ENCODE measurements at regions not wholly inside any gene's neighbourhood (a gene's known extent, or its start where the extent isn't known, plus 50 kb on each side); places are given as distances from the start of the nearest gene placed in this dataset.

DNA sequence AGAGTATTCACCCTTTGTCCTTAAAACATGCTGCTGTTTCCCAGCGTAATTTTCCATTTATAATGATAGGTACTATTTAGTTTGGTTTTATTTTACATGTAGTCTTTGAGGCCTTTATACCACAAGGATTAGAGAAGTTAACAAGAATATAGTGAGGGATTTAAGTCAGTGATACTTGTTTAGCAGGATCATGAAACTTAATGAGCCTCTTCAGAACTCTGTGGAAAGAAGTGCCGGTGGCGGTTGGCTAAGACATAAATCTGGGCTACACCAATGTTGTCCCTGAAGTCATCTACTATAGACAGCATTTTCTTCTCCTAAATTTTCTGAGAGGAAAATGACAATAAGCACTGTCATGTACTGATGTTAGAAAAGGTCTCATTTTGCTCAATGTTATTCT is 1226.0 kb upstream of the SEL1L start:
- FAIRE-seq (no peak), DNase-seq (ENCODE audit: low read depth, low spot score) (no peak)
- intact Hi-C loops (cut with micrococcal nuclease) (no loop called here), dilution Hi-C loops (cut with MboI; ENCODE audit: extremely low pct_ligation_motif_present, low sequenced_read_pairs) (no loop called here)
- no peak overlapping the region for H3K4me3 ChIP-seq (replicated peaks in 1 of 3; ENCODE audit: insufficient read depth in 1 of 3, low read depth in 1 of 3, low read length in 3 of 3)
- H3K4me2 ChIP-seq (ENCODE audit: insufficient read depth, low read length): no peak overlapping the region
- no peaks in the 10 kb centered on the region for H3K27me3 ChIP-seq (ENCODE audit: control insufficient read depth in 2 of 2, insufficient read depth in 2 of 2, low read length in 2 of 2)
- H2AFZ ChIP-seq (ENCODE audit: low read depth, low read length): no peak overlapping the region
- no peaks in the 10 kb centered on the region for H3K36me3 ChIP-seq (ENCODE audit: control insufficient read depth in 2 of 2, extremely low read depth in 1 of 2, insufficient read depth in 2 of 2, low read length in 2 of 2)
- H3K79me2 ChIP-seq (ENCODE audit: control insufficient read depth, insufficient read depth, low read length): no peaks in the 10 kb centered on the region
- no peak overlapping the region for H3K27ac ChIP-seq (ENCODE audit: insufficient read depth, low read depth, low read length)
- TF ChIP-seq, protein P1, sequence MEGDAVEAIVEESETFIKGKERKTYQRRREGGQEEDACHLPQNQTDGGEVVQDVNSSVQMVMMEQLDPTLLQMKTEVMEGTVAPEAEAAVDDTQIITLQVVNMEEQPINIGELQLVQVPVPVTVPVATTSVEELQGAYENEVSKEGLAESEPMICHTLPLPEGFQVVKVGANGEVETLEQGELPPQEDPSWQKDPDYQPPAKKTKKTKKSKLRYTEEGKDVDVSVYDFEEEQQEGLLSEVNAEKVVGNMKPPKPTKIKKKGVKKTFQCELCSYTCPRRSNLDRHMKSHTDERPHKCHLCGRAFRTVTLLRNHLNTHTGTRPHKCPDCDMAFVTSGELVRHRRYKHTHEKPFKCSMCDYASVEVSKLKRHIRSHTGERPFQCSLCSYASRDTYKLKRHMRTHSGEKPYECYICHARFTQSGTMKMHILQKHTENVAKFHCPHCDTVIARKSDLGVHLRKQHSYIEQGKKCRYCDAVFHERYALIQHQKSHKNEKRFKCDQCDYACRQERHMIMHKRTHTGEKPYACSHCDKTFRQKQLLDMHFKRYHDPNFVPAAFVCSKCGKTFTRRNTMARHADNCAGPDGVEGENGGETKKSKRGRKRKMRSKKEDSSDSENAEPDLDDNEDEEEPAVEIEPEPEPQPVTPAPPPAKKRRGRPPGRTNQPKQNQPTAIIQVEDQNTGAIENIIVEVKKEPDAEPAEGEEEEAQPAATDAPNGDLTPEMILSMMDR (IDR thresholded peaks at IDR 0.05; ENCODE audit: extremely low read depth in 1 of 2, insufficient read depth in 1 of 2, low read depth in 1 of 2, low read length in 2 of 2): no peak
- TF ChIP-seq MYC (IDR thresholded peaks at IDR 0.05; ENCODE audit: low read depth, low read length) (no peak), EZH2 (IDR thresholded peaks at IDR 0.05; ENCODE audit: borderline replicate concordance, low read depth, low read length, severe bottlenecking) (no peak), FOS (IDR thresholded peaks at IDR 0.05; ENCODE audit: borderline replicate concordance, insufficient read depth, low read length) (no peak), POLR2AphosphoS5 (IDR thresholded peaks at IDR 0.05; ENCODE audit: insufficient read depth, low read depth, low read length) (no peak), GATA2 (IDR thresholded peaks at IDR 0.05; ENCODE audit: insufficient read depth, insufficient read length, low read depth, low read length) (no peak)
- no TSS peak for BruUV-seq (replicated peaks)
- POLR2A ChIA-PET: no interaction called here
- H3K4me1 ChIP-seq (ENCODE audit: control insufficient read depth, extremely low read depth, insufficient read depth, low read length): no peaks in the 10 kb centered on the region
- no peaks in the 10 kb centered on the region for H3K9me1 ChIP-seq (replicated peaks; ENCODE audit: control insufficient read depth, extremely low read depth, insufficient read depth, low read length)
- peaks cover 3% of the 10 kb centered on the region for H3K9me3 ChIP-seq (replicated peaks; ENCODE audit: control insufficient read depth, insufficient read depth, low read length)
- H3K9ac ChIP-seq (replicated peaks; ENCODE audit: extremely low read depth, insufficient read depth, low read length): no peak overlapping the region
- CTCF ChIA-PET: no interaction called here
- no peaks in the 10 kb centered on the region for H4K20me1 ChIP-seq (replicated peaks; ENCODE audit: control insufficient read depth, extremely low read depth, insufficient read depth, low read length)

DNA sequence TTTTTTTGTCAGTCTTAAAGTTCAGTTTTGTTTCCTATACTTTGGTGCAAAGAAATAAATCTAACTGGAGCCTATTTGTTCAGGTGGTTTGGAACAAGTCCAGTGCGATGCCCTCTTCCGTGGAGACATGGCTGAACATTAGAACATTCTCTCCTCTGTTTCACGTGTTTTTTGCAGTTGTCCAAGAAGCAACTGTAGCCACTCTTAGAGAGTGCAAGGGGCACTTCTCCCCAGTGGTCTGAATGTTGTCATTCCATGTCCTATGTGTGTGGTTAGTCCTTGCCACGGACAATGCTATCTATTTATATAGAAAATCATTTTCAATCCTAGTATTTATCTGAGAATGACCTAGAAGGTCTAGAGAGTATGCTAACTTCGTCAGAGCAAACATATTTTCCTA is 1232.5 kb upstream of the SEL1L start:
- Histone ChIP-seq H3K4me3 (replicated peaks in 1 of 3; ENCODE audit: insufficient read depth in 1 of 3, low read depth in 1 of 3, low read length in 3 of 3) (no peak overlapping the region), H3K4me1 (ENCODE audit: control insufficient read depth, extremely low read depth, insufficient read depth, low read length) (no peaks in the 10 kb centered on the region), H3K9me1 (replicated peaks; ENCODE audit: control insufficient read depth, extremely low read depth, insufficient read depth, low read length) (no peaks in the 10 kb centered on the region), H3K27ac (ENCODE audit: insufficient read depth, low read depth, low read length) (no peak overlapping the region), H3K9me3 (replicated peaks; ENCODE audit: control insufficient read depth, insufficient read depth, low read length) (peaks cover 3% of the 10 kb centered on the region), H3K9ac (replicated peaks; ENCODE audit: extremely low read depth, insufficient read depth, low read length) (no peak overlapping the region), H3K36me3 (ENCODE audit: control insufficient read depth in 2 of 2, extremely low read depth in 1 of 2, insufficient read depth in 2 of 2, low read length in 2 of 2) (no peaks in the 10 kb centered on the region), H3K27me3 (ENCODE audit: control insufficient read depth in 2 of 2, insufficient read depth in 2 of 2, low read length in 2 of 2) (no peaks in the 10 kb centered on the region), H3K4me2 (ENCODE audit: insufficient read depth, low read length) (no peak overlapping the region), H2AFZ (ENCODE audit: low read depth, low read length) (no peak overlapping the region), H3K79me2 (ENCODE audit: control insufficient read depth, insufficient read depth, low read length) (no peaks in the 10 kb centered on the region), H4K20me1 (replicated peaks; ENCODE audit: control insufficient read depth, extremely low read depth, insufficient read depth, low read length) (no peaks in the 10 kb centered on the region)
- DNase-seq (ENCODE audit: low read depth, low spot score): no peak
- BruUV-seq (replicated peaks): no TSS peak
- FAIRE-seq: no peak
- POLR2A ChIA-PET: no interaction called here
- intact Hi-C loops (cut with micrococcal nuclease) (no loop called here), dilution Hi-C loops (cut with MboI; ENCODE audit: extremely low pct_ligation_motif_present, low sequenced_read_pairs) (no loop called here)
- no peak for TF ChIP-seq FOS (IDR thresholded peaks at IDR 0.05; ENCODE audit: borderline replicate concordance, insufficient read depth, low read length)
- TF ChIP-seq, protein P1 (IDR thresholded peaks at IDR 0.05; ENCODE audit: extremely low read depth in 1 of 2, insufficient read depth in 1 of 2, low read depth in 1 of 2, low read length in 2 of 2): no peak
- no peak for TF ChIP-seq MYC (IDR thresholded peaks at IDR 0.05; ENCODE audit: low read depth, low read length)
- TF ChIP-seq, protein P2, sequence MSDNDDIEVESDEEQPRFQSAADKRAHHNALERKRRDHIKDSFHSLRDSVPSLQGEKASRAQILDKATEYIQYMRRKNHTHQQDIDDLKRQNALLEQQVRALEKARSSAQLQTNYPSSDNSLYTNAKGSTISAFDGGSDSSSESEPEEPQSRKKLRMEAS (IDR thresholded peaks at IDR 0.05; ENCODE audit: insufficient read depth, insufficient read length): no peak
- TF ChIP-seq EZH2 (IDR thresholded peaks at IDR 0.05; ENCODE audit: borderline replicate concordance, low read depth, low read length, severe bottlenecking): no peak
- TF ChIP-seq JUN (IDR thresholded peaks at IDR 0.05; ENCODE audit: borderline replicate concordance, insufficient read depth, insufficient read length, low read depth): no peak
- TF ChIP-seq POLR2A (IDR thresholded peaks at IDR 0.05; ENCODE audit: low read depth, low read length): no peak
- TF ChIP-seq POLR2AphosphoS5 (IDR thresholded peaks at IDR 0.05; ENCODE audit: insufficient read depth, low read depth, low read length): no peak
- no peak for TF ChIP-seq GATA2 (IDR thresholded peaks at IDR 0.05; ENCODE audit: insufficient read depth, insufficient read length, low read depth, low read length)
- CTCF ChIA-PET: no interaction called here
